IPS-20b (cell line): ENCODE measurements at regions not wholly inside any gene's neighbourhood (a gene's known extent, or its start where the extent isn't known, plus 50 kb on each side); places are given as distances from the start of the nearest gene placed in this dataset.

ENCODE experiments used
- H3K27ac ChIP-seq: one replicate; pipeline ENCODE4 v1.5.1; 2013; ENCODE audit warnings: low read length
- H3K27me3 ChIP-seq: 2 replicates; pipeline ENCODE4 v1.6.1; 2013; ENCODE audit warnings: mild to moderate bottlenecking, low read length, inconsistent platforms; ENCODE audit not compliant: insufficient read depth
- H3K36me3 ChIP-seq: 2 replicates; pipeline ENCODE4 v1.6.1; 2013; ENCODE audit warnings: low read depth, mild to moderate bottlenecking, inconsistent platforms, low read length, moderate library complexity; ENCODE audit not compliant: insufficient read depth
- H3K4me1 ChIP-seq: 2 replicates; pipeline ENCODE4 v1.6.1; 2013; ENCODE audit warnings: mild to moderate bottlenecking, control low read depth, inconsistent platforms, low read length, moderate library complexity; ENCODE audit not compliant: insufficient read depth
- H3K4me3 ChIP-seq: 2 replicates; pipeline ENCODE4 v1.5.1; 2013; ENCODE audit warnings: mild to moderate bottlenecking, low read length, inconsistent platforms
- H3K9ac ChIP-seq: 2 replicates; pipeline ENCODE4 v1.6.1; 2013; ENCODE audit warnings: low read depth, mild to moderate bottlenecking, inconsistent platforms, low read length, moderate library complexity
- H3K9me3 ChIP-seq: 2 replicates; pipeline ENCODE4 v1.6.1; 2013; ENCODE audit warnings: mild to moderate bottlenecking, low read depth, low read length, inconsistent platforms; ENCODE audit not compliant: insufficient read depth

DNA sequence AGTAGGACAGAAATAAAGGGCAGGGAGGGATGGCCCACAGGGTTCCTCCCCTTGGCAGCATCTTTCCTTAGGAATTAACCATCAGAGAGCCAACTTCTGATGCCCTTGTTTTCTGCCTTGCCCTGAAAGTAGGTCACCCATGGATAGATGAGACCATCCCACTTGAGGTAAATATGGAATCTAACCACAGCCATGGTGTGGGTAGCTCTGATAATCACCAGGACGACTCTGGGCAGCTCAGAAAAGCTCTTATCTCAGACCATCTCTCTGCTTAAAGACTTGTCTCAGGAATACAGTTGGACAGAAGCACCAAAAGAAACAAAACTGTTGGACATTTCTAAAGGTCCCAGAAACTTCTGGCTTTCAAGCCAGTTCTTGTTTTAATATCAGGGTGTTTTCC lies 101.4 kb upstream of the CELF4 start:
- no peak overlapping the region for H3K4me3 ChIP-seq
- no peak overlapping the region for H3K27ac ChIP-seq
- H3K9me3 ChIP-seq, result no peaks in the 10 kb centered on the region
- no peaks in the 10 kb centered on the region for H3K27me3 ChIP-seq
- H3K9ac ChIP-seq, result no peak overlapping the region
- H3K36me3 ChIP-seq, result no peaks in the 10 kb centered on the region
- peaks cover 12% of the 10 kb centered on the region for H3K4me1 ChIP-seq

DNA sequence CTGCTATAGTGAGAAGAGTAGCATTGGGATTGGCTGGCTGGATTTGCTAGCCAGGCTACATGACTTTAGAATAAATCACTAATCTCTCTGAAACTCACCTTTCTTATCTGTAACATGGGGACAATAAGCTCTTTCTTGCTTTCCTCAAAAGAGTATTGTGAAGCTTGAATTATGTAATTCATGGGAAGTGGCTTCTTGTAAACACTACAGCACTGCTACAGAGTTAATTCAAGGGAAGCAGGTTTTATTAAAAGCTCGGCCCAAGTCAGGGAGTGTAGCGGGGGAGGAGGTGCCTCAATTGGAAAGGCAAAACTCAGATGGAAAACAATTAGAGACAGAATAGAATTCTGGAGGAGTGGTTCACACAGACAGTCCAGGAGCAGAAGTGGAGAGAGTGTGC lies 100.9 kb upstream of the CELF4 start:
- H3K9ac ChIP-seq, result no peak overlapping the region
- H3K36me3 ChIP-seq, result no peaks in the 10 kb centered on the region
- no peak overlapping the region for H3K4me3 ChIP-seq
- no peaks in the 10 kb centered on the region for H3K9me3 ChIP-seq
- no peak overlapping the region for H3K27ac ChIP-seq
- H3K27me3 ChIP-seq, result no peaks in the 10 kb centered on the region
- peaks cover 12% of the 10 kb centered on the region for H3K4me1 ChIP-seq

DNA sequence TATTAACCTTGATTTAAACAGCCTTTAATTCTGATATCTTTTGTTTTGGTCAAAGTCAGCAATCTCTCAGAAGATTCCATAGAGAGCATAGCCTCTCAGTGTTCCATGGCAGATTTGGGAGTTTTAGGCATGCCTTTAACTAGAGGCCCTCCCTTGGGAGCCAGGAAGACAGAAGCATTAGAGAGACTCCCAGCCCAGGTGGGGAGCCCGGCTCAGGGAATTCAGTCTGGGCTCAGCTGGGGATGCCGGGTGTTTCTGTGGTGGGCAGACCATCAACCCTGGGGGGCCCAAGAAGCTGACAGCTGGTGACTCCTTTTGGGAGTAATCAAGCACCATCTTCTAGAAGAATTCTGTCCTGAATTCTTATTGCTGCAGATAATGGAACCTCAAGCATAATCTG lies 99.7 kb upstream of the CELF4 start:
- H3K4me3 ChIP-seq, result no peak overlapping the region
- no peaks in the 10 kb centered on the region for H3K27me3 ChIP-seq
- H3K9ac ChIP-seq, result no peak overlapping the region
- no peaks in the 10 kb centered on the region for H3K36me3 ChIP-seq
- no peak overlapping the region for H3K27ac ChIP-seq
- no peaks in the 10 kb centered on the region for H3K9me3 ChIP-seq
- H3K4me1 ChIP-seq, result peaks cover 12% of the 10 kb centered on the region

DNA sequence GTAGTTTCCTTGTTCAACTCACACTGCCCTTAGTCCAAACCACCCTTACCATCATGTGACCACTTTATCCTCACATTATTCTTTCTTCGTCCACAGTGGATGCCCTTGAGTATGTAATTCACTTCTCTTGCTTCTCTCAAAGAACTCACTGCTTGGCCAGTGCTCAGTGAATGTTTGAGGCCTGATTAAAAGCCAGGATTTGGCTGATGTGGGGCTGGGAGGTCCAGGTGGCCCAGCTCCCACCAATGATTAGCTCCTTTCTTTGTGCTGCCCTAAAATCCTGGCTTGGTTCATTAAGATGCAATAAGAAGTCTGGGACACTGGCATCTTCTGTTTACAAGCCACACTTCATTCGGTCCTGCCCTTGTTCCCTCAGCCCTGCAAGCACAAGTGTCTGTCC lies 97.8 kb upstream of the CELF4 start:
- Histone ChIP-seq H3K36me3 (no peaks in the 10 kb centered on the region), H3K4me1 (peaks cover 2% of the 10 kb centered on the region; the same call in 1 of the 2 replicates), H3K4me3 (no peak overlapping the region), H3K9ac (no peak overlapping the region), H3K27me3 (no peaks in the 10 kb centered on the region), H3K27ac (no peak overlapping the region), H3K9me3 (no peaks in the 10 kb centered on the region)

DNA sequence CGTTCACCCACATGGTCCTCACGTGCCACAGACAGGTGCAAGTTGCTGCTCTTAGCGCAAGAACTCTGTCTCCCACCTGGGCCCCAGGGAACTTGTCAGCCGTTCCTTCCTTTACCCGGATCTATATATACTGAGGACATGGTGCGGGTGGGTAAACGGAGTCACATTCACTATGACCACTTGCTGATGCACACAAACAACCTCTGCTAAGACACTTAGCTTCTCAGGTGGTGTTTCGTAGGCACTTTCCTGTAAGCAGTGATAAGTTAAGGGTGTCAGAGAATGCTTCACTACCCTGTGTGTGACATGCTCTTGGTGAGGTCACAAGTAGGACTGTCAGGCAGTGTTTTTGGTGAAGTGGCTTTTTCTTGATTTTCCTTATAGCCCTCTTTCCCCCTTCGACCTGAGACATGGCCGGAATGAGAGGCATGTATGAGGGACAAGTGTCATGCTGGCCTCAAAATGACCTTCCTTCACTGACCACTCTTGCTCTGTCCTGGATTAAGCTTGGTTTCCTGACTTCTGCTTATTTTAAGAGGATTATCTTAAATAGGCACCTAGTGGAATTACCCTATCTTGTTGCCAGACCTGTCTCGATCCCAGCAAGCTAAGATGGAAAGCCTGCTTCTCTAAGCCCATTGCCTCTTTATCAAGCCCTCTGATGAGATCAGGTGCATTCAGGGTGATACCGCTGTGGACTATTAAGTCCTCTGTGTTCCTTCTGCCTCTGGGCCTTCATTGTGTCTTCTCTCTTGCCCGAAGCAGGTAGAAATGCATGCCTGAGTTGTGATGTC lies 97.1 kb upstream of the CELF4 start:
- Histone ChIP-seq H3K9ac (no peak overlapping the region), H3K4me1 (no peaks in the 10 kb centered on the region), H3K27ac (no peak overlapping the region), H3K4me3 (no peak overlapping the region), H3K36me3 (no peaks in the 10 kb centered on the region), H3K27me3 (no peaks in the 10 kb centered on the region), H3K9me3 (no peaks in the 10 kb centered on the region)

DNA sequence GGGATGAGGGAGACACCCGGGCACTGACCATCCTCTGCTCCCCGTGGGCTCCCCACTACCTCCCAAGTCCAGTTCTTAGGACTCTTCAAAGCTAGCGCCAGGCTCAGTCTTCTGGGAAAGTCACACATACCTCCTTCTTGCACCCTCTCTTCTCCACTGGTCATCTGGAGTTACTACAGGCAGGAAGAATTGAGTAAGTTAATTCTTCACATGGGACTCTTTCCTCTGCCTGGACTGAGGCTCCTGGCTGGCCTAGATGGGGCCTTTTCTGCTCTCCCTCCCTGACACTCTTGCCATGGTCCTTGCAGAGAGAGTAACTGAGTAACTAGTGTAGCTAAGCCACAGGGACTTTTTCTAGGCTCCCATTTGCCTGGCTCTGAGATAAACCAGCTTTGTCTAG lies 96.5 kb upstream of the CELF4 start:
- no peak overlapping the region for H3K4me3 ChIP-seq
- no peaks in the 10 kb centered on the region for H3K36me3 ChIP-seq
- no peak overlapping the region for H3K27ac ChIP-seq
- H3K4me1 ChIP-seq, result no peaks in the 10 kb centered on the region
- no peaks in the 10 kb centered on the region for H3K27me3 ChIP-seq
- H3K9ac ChIP-seq, result no peak overlapping the region
- no peaks in the 10 kb centered on the region for H3K9me3 ChIP-seq

DNA sequence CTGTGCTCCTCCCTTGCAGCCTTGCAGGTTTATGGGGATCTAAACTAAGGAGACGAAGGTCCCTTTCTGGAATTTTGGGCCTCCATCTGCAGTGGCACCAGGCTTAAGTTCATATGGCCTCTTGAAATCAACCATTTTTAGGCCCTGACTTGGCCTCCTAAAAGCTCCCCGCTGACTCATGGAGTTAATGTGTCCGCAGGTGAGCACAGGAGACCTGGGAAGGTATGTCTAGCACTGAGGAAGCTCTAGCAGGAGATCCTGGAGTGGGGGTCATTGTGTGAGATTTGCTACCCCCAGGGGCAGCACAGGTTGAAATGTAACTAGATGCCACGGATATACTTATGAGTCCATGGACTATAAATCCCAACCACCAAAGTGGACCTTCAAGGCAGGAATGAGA lies 95.9 kb upstream of the CELF4 start:
- Histone ChIP-seq H3K4me1 (no peaks in the 10 kb centered on the region), H3K27me3 (no peaks in the 10 kb centered on the region), H3K9ac (no peak overlapping the region), H3K36me3 (no peaks in the 10 kb centered on the region), H3K27ac (no peak overlapping the region), H3K9me3 (no peaks in the 10 kb centered on the region), H3K4me3 (no peak overlapping the region)

DNA sequence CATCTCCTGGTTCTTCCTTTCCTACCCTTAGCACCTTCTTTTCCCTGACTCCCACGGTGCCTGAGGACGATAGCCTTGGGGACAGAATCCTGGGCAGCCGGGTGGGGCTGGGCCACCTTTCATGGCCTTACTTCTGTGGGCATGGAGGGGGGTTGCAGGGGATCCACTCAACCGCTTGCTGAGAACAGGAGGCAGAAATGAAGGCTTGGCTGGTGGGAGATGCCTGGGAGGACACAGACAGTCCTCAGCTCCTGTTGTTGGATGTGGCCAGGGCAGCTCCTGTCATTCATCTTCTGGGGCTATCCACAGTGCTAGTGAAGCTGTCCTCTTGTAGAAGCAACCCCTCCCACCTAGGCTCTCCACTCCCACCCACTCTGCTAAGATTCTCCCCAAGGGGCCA lies 95.5 kb upstream of the CELF4 start:
- H3K27ac ChIP-seq, result no peak overlapping the region
- no peaks in the 10 kb centered on the region for H3K36me3 ChIP-seq
- H3K4me1 ChIP-seq, result no peaks in the 10 kb centered on the region
- H3K9me3 ChIP-seq, result no peaks in the 10 kb centered on the region
- no peaks in the 10 kb centered on the region for H3K27me3 ChIP-seq
- H3K4me3 ChIP-seq, result no peak overlapping the region
- no peak overlapping the region for H3K9ac ChIP-seq

DNA sequence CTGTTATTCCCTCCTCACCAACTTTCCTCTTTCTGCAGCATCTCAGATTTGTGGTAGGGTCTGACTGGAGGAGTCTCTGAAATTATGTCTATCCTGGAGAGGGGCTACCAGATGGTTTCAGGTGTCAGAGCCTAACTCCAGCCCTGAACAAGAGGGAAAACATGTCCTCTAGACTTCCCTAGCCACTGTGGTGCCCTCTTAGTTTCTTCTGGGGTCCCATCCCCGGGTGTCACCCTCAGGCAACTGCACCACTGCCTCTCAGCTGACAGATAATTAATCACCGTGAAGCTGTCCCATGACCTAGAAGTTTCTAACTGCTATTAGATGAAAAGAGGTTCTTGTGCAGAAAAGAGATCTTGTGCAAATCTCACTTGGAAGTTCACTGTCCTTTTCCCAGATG lies 95.1 kb upstream of the CELF4 start:
- no peak overlapping the region for H3K27ac ChIP-seq
- H3K4me1 ChIP-seq, result no peaks in the 10 kb centered on the region; the same call in 1 of the 2 replicates
- no peak overlapping the region for H3K4me3 ChIP-seq
- H3K9ac ChIP-seq, result no peak overlapping the region
- H3K27me3 ChIP-seq, result no peaks in the 10 kb centered on the region
- H3K9me3 ChIP-seq, result no peaks in the 10 kb centered on the region
- no peaks in the 10 kb centered on the region for H3K36me3 ChIP-seq

DNA sequence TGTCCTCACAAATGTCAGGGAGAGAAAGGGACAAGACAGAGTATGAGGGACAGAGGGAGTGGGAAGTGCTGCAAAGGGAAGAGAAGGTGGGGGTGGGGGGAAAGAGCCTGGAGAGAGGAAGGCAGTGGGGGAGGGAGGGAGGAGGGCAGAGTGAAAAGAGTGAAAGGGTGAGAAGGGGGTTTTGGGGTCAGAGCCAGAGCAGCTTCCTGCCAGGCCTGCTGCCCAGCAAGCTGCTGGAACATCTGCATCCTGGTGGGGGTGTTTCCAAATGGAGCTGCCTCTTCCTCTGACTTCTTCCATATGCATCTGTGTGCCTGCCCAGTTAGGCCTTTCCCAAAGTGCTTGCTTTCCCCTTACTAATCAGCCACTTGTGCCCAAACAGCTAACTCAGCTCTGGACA lies 94.3 kb upstream of the CELF4 start:
- Histone ChIP-seq H3K9ac (no peak overlapping the region), H3K9me3 (no peaks in the 10 kb centered on the region), H3K27ac (no peak overlapping the region), H3K4me3 (no peak overlapping the region), H3K4me1 (no peaks in the 10 kb centered on the region; the same call in 1 of the 2 replicates), H3K27me3 (no peaks in the 10 kb centered on the region), H3K36me3 (no peaks in the 10 kb centered on the region)

DNA sequence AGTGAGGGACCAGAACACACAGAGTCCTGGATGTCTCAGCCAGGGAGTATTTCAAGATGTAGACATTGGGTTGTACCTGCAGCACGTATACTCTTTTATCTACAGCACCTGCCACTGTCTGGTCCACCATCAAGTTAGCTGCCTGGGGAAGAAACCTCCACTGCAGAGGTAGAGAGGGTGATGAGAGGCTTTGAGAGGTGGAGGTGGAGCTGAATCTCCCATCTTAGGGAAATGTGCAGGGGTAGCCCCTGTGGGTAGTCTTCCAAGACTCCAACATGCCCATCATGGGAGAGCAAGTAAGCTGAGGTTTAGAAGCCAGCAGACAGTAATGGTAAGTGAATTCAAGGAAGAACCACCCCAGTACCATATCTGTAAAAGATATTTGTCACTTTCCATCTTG lies 93.3 kb upstream of the CELF4 start:
- Histone ChIP-seq H3K4me1 (no peaks in the 10 kb centered on the region; the same call in 1 of the 2 replicates), H3K4me3 (no peak overlapping the region), H3K9me3 (no peaks in the 10 kb centered on the region; the same call in 1 of the 2 replicates), H3K36me3 (no peaks in the 10 kb centered on the region), H3K27ac (no peak overlapping the region), H3K9ac (no peak overlapping the region), H3K27me3 (no peaks in the 10 kb centered on the region)

DNA sequence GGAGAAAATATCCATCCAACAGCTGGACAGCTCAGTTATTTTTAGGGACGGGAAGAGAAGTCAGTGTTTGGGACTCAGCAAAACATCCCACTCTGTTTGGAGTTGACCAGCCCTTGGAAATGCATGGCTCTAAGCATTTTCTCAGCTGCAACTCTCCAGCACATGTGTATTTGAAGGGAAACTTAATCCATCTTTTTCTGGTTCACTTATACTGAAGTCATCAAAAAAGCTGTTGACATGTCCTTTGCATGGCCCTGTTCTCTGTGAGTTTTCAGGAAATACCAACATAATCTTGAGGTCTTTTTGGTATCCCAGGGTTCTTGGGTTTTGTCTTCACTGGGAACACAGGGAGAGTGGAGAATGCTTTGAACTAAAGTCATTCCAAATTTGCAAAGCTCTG lies 91.9 kb upstream of the CELF4 start:
- Histone ChIP-seq H3K4me3 (no peak overlapping the region), H3K36me3 (no peaks in the 10 kb centered on the region), H3K27me3 (no peaks in the 10 kb centered on the region), H3K4me1 (no peaks in the 10 kb centered on the region; the same call in 1 of the 2 replicates), H3K9me3 (no peaks in the 10 kb centered on the region; the same call in 1 of the 2 replicates), H3K9ac (no peak overlapping the region), H3K27ac (no peak overlapping the region)
